ENCODE measurements at regions not wholly inside any gene's neighbourhood (a gene's known extent, or its start where the extent isn't known, plus 50 kb on each side); places are given as distances from the start of the nearest gene placed in this dataset.
A peak's percentile ranks its signal among the peaks of the same experiment; 100 is the strongest.
"Not testable (repeated sequence)": the region's sequence is repeated elsewhere in the genome, so short reads cannot be mapped to it uniquely, and the experiment has no call there.

DNA sequence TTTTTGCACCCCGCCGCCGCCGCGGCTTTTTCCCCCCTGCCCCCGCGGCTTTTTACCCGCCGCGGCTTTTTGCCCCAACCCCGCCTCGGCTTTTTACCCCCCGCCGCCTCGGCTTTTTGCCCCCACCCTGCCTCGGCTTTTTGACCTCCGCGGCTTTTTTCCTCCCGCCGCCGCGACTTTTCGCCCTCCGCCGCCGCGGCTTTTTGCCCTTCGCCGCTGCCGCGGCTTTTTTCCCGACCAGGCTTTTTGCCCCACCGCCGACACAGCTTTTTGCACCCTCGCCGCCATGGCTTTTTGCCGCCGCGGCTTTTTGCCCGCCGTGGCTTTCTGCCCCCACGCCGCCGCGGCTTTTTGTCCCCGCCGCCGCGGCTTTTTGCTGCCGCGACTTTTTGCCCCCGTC, 137.0 kb upstream of the TP53TG3D start:
- H3K4me2 ChIP-seq (ENCODE audit: control insufficient read depth, extremely low read depth, insufficient read depth, low read depth, low read length) = peak overlapping the region; percentile 32
- FAIRE-seq = no peak
- dilution Hi-C loops (cut with MboI; ENCODE audit: extremely low pct_ligation_motif_present, low sequenced_read_pairs) = no loop called here

DNA sequence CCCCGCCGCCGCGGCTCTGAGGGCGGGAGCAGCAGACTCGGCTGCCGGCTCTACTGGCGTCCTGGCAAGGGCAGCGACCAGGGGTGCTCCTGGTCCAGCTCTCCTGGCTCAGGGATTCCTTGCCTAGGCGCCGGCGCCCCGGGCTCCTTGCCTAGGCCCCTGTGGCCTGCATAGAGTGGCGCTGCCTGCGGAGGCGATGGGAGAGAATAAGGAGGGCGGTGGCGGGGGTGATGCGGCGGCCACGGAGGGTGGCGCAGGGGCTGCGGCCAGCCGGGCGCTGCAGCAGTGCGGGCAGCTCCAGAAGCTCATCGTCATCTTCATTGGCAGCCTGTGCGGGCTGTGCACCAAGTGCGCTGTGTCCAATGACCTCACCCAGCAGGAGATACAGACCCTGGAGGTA, 136.6 kb upstream of the TP53TG3D start:
- H4K20me1 ChIP-seq (ENCODE audit: control insufficient read depth, extremely low read depth, insufficient read depth, low read length); H3K9me1 ChIP-seq (ENCODE audit: control insufficient read depth, extremely low read depth, insufficient read depth, low read length); H3K36me3 ChIP-seq (ENCODE audit: control insufficient read depth in 2 of 2, extremely low read depth in 1 of 2, insufficient read depth in 2 of 2, low read length in 2 of 2); H3K4me1 ChIP-seq (ENCODE audit: control insufficient read depth, extremely low read depth, insufficient read depth, low read length); H3K79me2 ChIP-seq (ENCODE audit: control insufficient read depth, insufficient read depth, low read length); H3K4me3 ChIP-seq (ENCODE audit: control insufficient read depth in 2 of 3, extremely low read depth in 1 of 3, insufficient read depth in 2 of 3, low read depth in 1 of 3, low read length in 3 of 3); H3K9ac ChIP-seq (ENCODE audit: control insufficient read depth, extremely low read depth, insufficient read depth, low read length); H3K27me3 ChIP-seq (ENCODE audit: control insufficient read depth, extremely low read depth, insufficient read depth, low read length); DNase-seq (ENCODE audit: low read depth, low spot score); dilution Hi-C loops (cut with MboI; ENCODE audit: extremely low pct_ligation_motif_present, low sequenced_read_pairs); H3K9me3 ChIP-seq (ENCODE audit: control insufficient read depth, low read depth, low read length); H3K4me2 ChIP-seq (ENCODE audit: control insufficient read depth, extremely low read depth, insufficient read depth, low read depth, low read length); H3K27ac ChIP-seq (ENCODE audit: control insufficient read depth, insufficient read depth, low read length); H2AFZ ChIP-seq (ENCODE audit: control insufficient read depth, low read length); FAIRE-seq: not testable (repeated sequence)

More for the DNA sequence above, 137.0 kb upstream of the TP53TG3D start:
- Histone ChIP-seq H3K27ac (ENCODE audit: control insufficient read depth, insufficient read depth, low read length) (no peak overlapping the region), H4K20me1 (ENCODE audit: control insufficient read depth, extremely low read depth, insufficient read depth, low read length) (no peaks in the 10 kb centered on the region), H3K27me3 (ENCODE audit: control insufficient read depth, extremely low read depth, insufficient read depth, low read length) (no peaks in the 10 kb centered on the region), H3K9ac (ENCODE audit: control insufficient read depth, extremely low read depth, insufficient read depth, low read length) (no peak overlapping the region), H3K9me3 (ENCODE audit: control insufficient read depth, low read depth, low read length) (no peaks in the 10 kb centered on the region), H3K4me3 (ENCODE audit: control insufficient read depth in 2 of 3, extremely low read depth in 1 of 3, insufficient read depth in 2 of 3, low read depth in 1 of 3, low read length in 3 of 3) (peak overlapping the region in 2 of 3 experiments; percentile 34 to 38), H2AFZ (ENCODE audit: control insufficient read depth, low read length) (no peak overlapping the region), H3K9me1 (ENCODE audit: control insufficient read depth, extremely low read depth, insufficient read depth, low read length) (no peaks in the 10 kb centered on the region), H3K79me2 (ENCODE audit: control insufficient read depth, insufficient read depth, low read length) (no peaks in the 10 kb centered on the region), H3K4me1 (ENCODE audit: control insufficient read depth, extremely low read depth, insufficient read depth, low read length) (no peaks in the 10 kb centered on the region), H3K36me3 (ENCODE audit: control insufficient read depth in 2 of 2, extremely low read depth in 1 of 2, insufficient read depth in 2 of 2, low read length in 2 of 2) (no peaks in the 10 kb centered on the region)
- DNase-seq (ENCODE audit: low read depth, low spot score) = no peak
- TF ChIP-seq EZH2 (IDR thresholded peaks at IDR 0.05; ENCODE audit: low read length) (peak; percentile 67), CTCF (optimal IDR thresholded peaks at IDR 0.05 in 1 of 3, IDR thresholded peaks at IDR 0.05 in 1 of 3, conservative IDR thresholded peaks at IDR 0.05 in 1 of 3; ENCODE audit: extremely low read depth in 1 of 3, insufficient read depth in 2 of 3, low read length in 3 of 3) (no peak)

DNA sequence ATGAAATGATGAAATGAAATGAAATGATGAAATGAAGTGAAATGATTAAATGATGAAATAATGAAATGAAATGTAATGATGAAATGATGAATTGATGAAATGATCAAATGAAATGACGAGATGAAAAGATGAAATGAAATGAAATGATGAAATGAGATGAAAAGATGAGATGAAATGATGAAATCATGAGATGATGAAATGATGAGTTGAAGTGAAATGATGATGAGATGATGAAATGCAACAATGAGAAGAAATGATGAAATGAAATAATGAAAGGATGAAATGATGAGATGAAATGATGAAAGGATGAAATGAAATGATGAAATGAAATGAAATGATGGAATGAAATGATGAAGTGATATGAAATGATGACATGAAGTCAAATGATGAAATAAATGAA, 132.7 kb upstream of the TP53TG3D start:
- DNase-seq (ENCODE audit: low read depth, low spot score); H4K20me1 ChIP-seq (ENCODE audit: control insufficient read depth, extremely low read depth, insufficient read depth, low read length); H3K9ac ChIP-seq (ENCODE audit: control insufficient read depth, extremely low read depth, insufficient read depth, low read length); H3K36me3 ChIP-seq (ENCODE audit: control insufficient read depth in 2 of 2, extremely low read depth in 1 of 2, insufficient read depth in 2 of 2, low read length in 2 of 2); H3K4me3 ChIP-seq (ENCODE audit: control insufficient read depth in 2 of 3, extremely low read depth in 1 of 3, insufficient read depth in 2 of 3, low read depth in 1 of 3, low read length in 3 of 3); H3K9me3 ChIP-seq (ENCODE audit: control insufficient read depth, low read depth, low read length); H3K9me1 ChIP-seq (ENCODE audit: control insufficient read depth, extremely low read depth, insufficient read depth, low read length); H3K4me1 ChIP-seq (ENCODE audit: control insufficient read depth, extremely low read depth, insufficient read depth, low read length); H3K27ac ChIP-seq (ENCODE audit: control insufficient read depth, insufficient read depth, low read length); H2AFZ ChIP-seq (ENCODE audit: control insufficient read depth, low read length); H3K79me2 ChIP-seq (ENCODE audit: control insufficient read depth, insufficient read depth, low read length); FAIRE-seq; dilution Hi-C loops (cut with MboI; ENCODE audit: extremely low pct_ligation_motif_present, low sequenced_read_pairs); H3K27me3 ChIP-seq (ENCODE audit: control insufficient read depth, extremely low read depth, insufficient read depth, low read length); H3K4me2 ChIP-seq (ENCODE audit: control insufficient read depth, extremely low read depth, insufficient read depth, low read depth, low read length): not testable (repeated sequence)

DNA sequence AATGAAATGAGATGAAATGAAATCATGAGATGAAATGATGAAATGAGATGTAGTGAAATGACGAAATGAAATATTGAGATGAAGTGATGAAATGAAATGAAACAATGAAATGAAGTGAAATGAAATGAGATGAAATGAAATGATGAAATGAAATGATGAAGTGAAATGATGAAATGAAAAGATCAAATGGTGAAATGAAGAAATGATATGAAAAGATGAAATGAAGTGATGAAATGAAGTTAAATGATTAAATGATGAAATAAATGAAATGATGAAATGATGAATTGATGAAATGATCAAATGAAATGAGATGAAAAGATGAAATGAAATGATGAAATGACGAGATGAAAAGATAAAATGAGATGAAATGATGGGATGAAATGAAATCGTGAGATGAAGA, 132.3 kb upstream of the TP53TG3D start:
- H3K9me1 ChIP-seq (ENCODE audit: control insufficient read depth, extremely low read depth, insufficient read depth, low read length); H3K9me3 ChIP-seq (ENCODE audit: control insufficient read depth, low read depth, low read length); FAIRE-seq; H2AFZ ChIP-seq (ENCODE audit: control insufficient read depth, low read length); H3K4me2 ChIP-seq (ENCODE audit: control insufficient read depth, extremely low read depth, insufficient read depth, low read depth, low read length); H3K36me3 ChIP-seq (ENCODE audit: control insufficient read depth in 2 of 2, extremely low read depth in 1 of 2, insufficient read depth in 2 of 2, low read length in 2 of 2); H3K9ac ChIP-seq (ENCODE audit: control insufficient read depth, extremely low read depth, insufficient read depth, low read length); H3K4me1 ChIP-seq (ENCODE audit: control insufficient read depth, extremely low read depth, insufficient read depth, low read length); H3K27ac ChIP-seq (ENCODE audit: control insufficient read depth, insufficient read depth, low read length); H3K79me2 ChIP-seq (ENCODE audit: control insufficient read depth, insufficient read depth, low read length); dilution Hi-C loops (cut with MboI; ENCODE audit: extremely low pct_ligation_motif_present, low sequenced_read_pairs); H3K4me3 ChIP-seq (ENCODE audit: control insufficient read depth in 2 of 3, extremely low read depth in 1 of 3, insufficient read depth in 2 of 3, low read depth in 1 of 3, low read length in 3 of 3); H4K20me1 ChIP-seq (ENCODE audit: control insufficient read depth, extremely low read depth, insufficient read depth, low read length); H3K27me3 ChIP-seq (ENCODE audit: control insufficient read depth, extremely low read depth, insufficient read depth, low read length); DNase-seq (ENCODE audit: low read depth, low spot score): not testable (repeated sequence)

Measured in keratinocyte (primary cell).